Stomach (tissue), 4 donors: ENCODE measurements at regions not wholly inside any gene's neighbourhood (a gene's known extent, or its start where the extent isn't known, plus 50 kb on each side); places are given as distances from the start of the nearest gene placed in this dataset.

Experiments
- CTCF ChIP-seq, 7 experiments: fragments of 450-650 bp in 4 of 7; fragments of 200-600 bp in 3 of 7; sonication (generic) in 3 of 7; IDR thresholded peaks; one replicate each; pipeline ENCODE4 v1.5.1; 2016 to 2019; ENCODE audit warnings: antibody characterized with exemption in 7 of 7, control low read depth in 2 of 7, mild to moderate bottlenecking in 1 of 7
- EP300 ChIP-seq: sonication (generic); formaldehyde crosslinking; IDR thresholded peaks from one replicate; pipeline ENCODE4 v1.6.1; 2017; ENCODE audit warnings: antibody characterized with exemption
- POLR2A ChIP-seq, 4 donors: fragments of 450-650 bp; IDR thresholded peaks; one replicate each; pipeline ENCODE4 v1.6.1; 2016; ENCODE audit warnings: antibody characterized with exemption in 4 of 4, control low read depth in 2 of 4, mild to moderate bottlenecking in 1 of 4, moderate library complexity in 1 of 4
- POLR2AphosphoS5 ChIP-seq, 3 donors: sonication (generic); formaldehyde crosslinking; IDR thresholded peaks; one replicate each; pipeline ENCODE4 v1.6.1; 2016; ENCODE audit warnings: antibody characterized with exemption in 3 of 3

GRCh38 chr14:66121859-66122258 lies 364.3 kb upstream of the CCDC196 start:
- TF ChIP-seq CTCF (IDR thresholded peaks at IDR 0.05) (no peak), POLR2A (IDR thresholded peaks at IDR 0.05) (no peak), POLR2AphosphoS5 (IDR thresholded peaks at IDR 0.05) (no peak), EP300 (no peak)
